ENCODE measurements at regions not wholly inside any gene's neighbourhood (a gene's known extent, or its start where the extent isn't known, plus 50 kb on each side); places are given as distances from the start of the nearest gene placed in this dataset.

DNA sequence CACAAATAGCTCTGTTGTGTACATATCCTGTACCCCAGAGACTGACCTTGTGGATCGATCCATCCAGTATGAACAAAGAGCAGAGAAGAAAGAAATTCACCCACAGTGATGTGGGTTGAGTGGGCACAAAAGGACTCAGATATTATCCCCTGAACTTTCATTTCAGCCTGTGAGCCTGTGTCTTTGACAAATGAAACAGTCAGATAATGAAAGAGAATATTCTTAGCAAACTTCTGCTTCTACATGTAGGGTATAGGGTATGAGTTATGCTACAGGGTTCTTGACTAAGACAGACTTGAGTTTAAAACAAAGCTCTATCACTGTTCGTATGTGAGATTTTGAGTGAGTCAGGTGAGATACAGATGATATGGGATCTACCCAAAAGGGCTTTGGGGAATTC is 359.7 kb downstream of the MAFB start:
- DNase-seq (ENCODE audit: low read depth in 4 of 4, low spot score in 2 of 4), result no peak

DNA sequence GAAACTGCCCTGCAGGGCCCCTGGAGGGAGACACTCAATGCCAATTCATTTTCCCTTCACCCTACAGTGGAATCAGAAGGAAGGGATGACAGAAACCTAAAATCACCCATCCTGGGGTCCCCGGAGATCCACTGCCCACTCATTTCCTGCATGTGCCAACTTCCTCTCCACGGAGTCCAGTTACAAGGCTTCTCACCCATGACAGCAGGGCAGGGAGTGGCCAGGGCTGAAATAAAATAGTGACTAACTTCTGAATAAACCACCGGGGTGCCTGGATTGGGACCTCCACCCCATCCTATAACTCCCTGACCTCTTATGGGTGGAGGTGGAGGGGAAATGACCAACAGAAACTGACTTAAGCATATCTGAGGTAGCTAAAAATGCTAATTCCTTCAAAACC is 362.3 kb downstream of the MAFB start:
- no peak for DNase-seq (ENCODE audit: low read depth in 4 of 4, low spot score in 2 of 4)

DNA sequence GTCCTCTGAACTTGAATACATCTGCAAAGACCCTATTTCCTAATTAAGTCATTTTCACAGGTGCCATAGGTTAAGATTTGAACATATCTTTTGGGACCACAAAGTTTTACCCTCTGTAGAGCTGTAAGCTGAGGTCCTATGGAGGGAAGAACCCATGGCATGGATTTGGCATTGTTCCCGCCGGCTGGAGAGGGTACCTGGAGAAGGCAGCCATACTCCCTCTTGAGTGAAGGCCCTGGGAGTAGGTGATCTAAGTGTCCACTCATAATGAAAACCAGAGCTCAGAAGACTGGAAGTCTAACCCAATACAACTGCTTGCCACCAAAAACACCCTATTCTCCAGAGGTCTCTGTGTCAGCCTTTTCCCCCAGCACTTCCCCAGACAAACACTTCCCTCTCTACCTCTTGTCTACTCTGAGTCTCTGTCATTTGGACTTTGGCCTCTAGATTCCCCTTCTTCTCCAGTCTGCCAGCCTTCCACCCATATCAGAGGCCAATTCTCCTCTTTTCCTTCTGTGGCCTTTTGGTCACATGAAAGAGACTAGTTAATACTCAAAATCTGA is 363.9 kb downstream of the MAFB start:
- DNase-seq (ENCODE audit: low read depth in 4 of 4, low spot score in 2 of 4), result no peak

DNA sequence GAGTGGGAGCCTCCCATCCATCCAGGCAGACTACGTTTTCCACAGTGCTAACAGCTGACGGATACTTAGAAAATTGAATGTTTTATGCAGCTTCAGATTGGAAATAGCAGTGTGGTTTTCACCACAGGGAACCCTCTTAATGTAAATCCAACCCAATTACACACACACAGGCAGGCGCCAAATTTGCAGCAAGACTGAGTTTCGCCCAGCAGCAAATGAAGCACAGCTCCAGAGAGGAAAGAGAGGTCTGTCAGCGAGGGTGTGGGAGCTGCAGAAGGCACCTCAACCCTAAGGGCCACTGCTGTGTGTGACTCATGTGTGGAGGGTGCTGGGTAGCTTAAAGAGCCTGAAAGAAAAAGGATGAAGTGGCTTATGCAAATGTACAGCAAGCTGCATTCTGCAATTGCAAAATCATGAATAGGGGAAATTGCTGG is 365.7 kb downstream of the MAFB start:
- no peak for DNase-seq (ENCODE audit: low read depth in 4 of 4, low spot score in 2 of 4)

DNA sequence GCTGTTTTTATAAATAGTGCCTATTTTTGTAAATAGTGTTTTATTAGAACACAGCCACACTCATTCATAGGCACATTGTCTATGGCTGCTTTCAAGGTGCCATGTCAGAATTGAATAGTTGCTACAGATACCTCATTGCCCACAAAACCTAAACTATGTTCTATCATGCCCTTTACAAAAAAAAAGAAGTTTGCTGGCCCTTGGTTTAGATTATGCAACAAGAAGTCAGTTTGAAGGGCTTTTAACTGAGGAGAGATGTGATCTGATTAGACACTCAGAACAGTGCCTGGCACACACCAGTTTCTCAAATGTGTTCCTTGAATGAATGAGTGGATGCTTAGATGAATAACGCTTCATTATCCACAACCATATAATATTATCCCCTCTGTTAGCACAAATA is 366.1 kb downstream of the MAFB start:
- DNase-seq (ENCODE audit: low read depth in 4 of 4, low spot score in 2 of 4), result no peak

DNA sequence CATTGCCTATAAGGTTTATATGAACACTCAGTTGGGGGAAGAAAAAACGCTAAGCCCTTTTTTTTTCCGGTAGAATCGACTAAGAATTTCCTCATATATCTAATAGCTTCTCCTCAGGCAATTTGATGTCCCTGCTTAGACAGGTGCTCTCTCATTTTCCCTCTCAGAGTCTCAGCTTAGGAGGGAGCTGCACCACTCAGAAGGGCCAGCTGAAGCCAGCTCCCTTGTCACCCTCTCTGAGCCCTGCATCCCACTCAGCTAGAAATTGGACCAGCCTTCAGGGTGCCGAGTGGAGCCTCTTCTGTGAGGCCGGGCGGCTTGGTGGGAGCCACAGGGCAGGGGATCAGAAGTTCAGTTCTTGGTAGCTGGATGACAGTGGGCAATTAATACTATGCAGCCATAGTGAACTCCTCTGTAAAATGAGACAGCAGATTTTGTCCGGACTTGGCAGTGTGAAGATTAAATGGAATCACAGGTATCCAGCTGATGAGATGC is 368.5 kb downstream of the MAFB start:
- DNase-seq (ENCODE audit: low read depth in 4 of 4, low spot score in 2 of 4), result no peak

DNA sequence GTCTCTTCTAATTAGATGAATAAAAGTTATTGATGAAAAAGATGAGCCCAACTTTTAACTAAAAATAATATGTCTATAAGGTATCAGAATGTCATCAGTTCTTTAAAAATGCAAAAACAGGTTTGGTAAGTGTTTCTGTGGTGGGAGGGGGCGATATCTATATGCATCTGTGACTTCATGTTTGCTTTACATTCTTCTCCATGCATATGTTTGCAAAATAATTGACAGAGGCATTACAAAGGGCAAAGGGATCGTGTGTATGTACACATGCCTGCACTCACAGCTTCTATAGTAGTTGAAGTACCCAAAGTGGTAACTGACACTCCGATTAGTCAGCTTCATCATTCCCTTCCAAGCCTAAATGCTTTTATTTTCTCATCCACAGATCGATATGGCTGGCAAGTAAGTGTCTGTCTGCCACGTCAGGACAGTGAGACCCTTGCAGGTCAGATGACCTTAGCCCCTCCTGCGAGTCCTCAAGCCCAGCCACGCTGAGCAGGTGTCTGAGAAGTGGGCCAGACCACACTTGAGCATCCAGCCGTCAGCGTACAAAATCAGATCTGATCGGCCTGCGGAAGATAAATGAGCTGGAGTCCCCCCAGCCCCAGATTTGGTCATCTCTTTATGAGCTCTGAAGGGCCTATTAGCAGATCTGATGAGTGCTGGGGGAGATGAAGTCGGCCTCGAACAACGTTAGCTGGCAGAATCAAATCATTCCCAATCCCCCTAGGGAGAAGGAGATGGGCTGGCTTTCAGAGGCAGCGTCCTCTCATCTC is 369.1 kb downstream of the MAFB start:
- no peak for DNase-seq (ENCODE audit: low read depth in 4 of 4, low spot score in 2 of 4)

DNA sequence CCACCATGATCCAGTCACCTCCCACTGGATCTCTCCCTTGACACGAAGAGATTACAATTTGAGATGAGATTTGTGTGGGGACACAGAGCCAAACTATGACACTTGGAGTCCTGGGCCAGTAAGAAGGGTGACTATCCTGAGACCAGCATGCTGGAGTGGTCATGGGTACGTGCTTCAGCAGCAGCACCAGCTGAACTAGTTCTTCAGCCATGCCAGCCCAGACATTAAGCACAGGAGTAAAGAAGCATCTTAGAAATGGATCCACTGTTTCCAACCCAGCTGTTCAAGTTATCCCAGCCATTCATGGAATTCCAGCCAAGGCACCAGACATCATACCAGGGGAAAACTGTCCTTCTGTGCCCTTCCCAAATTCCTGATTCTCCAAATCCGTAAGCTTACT is 370.0 kb downstream of the MAFB start:
- no peak for DNase-seq (ENCODE audit: low read depth in 4 of 4, low spot score in 2 of 4)

DNA sequence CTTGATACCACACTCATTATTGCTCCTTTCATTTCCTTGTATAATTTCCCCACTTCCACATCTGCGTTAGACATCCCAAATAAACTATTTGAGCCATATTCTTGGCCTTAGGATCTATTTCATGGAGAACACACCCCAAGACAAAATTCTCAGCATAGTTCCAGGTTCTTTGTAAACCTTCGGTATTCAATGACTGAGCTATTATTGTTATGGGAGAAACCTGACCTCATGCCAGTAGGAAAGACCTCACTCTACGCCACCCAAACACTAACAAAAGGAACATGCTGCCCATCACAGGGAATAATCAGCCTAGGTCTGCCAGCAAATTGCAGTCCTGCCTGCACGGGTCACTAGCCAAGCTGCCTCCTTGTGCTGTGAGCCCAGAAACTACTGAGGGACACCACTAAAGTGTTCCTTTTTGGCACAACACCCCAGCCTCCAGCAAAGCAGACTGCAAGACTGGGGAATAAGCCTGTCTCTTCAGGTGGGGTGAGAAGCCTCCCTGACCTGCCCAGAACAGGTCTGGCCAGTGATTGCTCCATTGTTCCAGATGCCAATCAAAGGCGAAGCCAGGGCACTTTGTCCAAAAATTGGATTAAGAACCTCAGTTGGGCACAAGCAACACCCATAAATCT is 371.8 kb downstream of the MAFB start:
- no peak for DNase-seq (ENCODE audit: low read depth in 4 of 4, low spot score in 2 of 4)

DNA sequence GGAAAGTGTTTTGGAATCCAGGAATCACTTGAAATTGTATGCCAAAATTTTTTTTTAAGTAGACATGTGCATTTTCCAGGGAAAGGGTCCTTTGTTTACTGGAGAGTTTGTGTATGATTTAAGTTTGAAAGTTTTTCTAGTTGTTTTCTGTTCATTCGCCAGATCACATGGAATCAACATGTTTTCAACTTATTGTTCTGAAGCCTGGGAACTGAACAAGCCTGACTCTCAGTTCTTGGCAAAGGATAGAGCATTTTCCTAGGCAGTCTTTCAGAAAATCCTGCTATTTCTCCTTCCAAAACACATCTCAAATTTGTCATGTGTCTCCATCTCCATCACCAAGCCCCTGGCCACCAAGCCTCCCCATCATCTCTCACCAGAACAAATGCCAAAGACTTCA is 374.8 kb downstream of the MAFB start:
- no peak for DNase-seq (ENCODE audit: low read depth in 4 of 4, low spot score in 2 of 4)

DNA sequence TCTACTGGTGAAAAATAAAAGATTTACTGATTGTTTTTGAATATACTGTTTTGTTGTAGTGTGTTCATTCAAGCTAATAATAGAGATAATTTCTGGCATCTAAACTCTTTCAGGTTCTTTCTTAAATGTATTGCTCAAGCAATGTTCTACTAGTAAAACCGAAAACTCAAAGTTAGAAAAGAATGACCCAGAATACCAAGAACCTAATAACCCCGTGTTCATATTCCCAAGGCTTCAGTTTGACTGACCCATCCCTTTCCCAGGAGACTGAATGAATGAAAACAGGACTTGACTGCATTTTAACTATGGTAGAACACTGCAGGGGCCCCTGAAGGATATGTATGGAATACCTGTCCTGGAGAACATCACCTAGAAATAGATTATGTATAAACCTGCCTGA is 375.3 kb downstream of the MAFB start:
- no peak for DNase-seq (ENCODE audit: low read depth in 4 of 4, low spot score in 2 of 4)

DNA sequence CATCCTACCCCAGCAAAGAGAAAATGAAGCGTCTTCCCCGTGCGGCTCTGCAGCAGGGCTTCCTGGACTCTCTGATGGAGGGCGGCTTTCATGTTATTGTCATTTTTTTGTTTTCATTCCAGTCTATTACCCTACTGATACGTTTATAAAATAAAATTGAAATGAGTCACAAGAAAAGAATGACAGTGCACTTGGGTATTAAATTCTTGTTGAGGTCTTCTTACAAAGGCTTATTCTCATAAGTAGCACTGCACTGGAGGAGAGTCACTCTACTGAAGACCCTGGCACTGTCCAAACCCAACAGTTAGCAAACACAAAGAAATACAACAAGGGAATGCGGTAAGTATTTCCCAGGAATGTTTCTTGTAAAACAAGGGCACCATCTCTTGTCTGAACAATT is 379.3 kb downstream of the MAFB start:
- no peak for DNase-seq (ENCODE audit: low read depth in 4 of 4, low spot score in 2 of 4)

DNA sequence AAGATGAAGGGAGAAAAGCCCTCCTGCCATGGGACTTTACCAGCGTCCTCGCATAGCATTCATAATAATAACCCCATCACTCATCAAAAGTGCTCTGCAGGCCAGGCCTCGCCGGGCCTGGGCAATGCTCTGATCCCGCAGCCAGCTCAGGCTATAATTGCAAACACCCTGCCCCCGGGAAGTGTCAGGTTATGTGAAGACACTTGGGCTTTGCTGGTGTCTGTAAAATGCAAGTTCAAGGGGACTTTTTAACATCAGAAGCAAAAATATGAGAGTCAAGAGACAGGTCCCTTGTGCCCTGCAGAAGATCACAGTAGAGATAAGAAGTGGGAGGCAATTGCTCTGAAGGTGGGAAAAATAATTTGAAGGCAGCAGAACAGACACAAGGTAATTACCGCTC is 381.0 kb downstream of the MAFB start:
- DNase-seq (ENCODE audit: low read depth in 4 of 4, low spot score in 2 of 4), result no peak

DNA sequence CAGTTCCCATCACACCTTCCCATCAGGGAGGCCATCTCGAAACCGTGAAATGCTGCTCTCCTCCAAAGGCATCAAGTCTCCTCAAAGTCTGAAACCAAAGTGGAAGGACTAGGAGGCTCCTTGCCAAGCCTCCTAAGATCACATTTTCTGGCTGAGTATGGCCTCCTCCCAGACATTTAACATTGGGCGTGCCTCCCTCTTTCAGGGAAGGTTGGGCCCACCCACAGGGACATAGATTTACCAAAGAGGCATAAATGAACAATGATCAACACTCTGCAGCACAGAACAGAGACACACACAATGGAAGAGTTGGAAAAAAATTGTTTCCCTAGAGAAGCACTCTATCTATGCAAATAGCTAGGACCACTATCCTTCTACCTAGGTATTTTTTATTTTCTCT is 381.8 kb downstream of the MAFB start:
- no peak for DNase-seq (ENCODE audit: low read depth in 4 of 4, low spot score in 2 of 4)

DNA sequence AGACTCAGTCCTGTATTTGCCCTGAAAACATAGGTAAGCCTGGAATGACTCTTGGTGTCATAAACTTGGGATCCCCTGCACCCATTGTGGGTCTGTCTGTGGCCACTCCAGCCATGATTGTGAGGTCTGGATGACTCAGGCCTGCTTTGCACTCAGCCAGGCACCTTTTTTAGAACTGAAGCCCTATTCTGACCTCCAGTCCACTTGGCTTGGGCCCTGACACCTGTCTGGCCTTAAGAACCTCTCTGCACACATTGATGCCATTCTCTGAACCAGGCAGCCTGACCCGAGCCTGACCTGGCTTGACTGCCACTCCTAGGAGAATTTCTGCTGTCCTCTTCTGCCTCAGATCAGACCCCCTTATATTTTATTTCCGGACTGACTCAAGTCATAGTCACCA is 383.7 kb downstream of the MAFB start:
- no peak for DNase-seq (ENCODE audit: low read depth in 4 of 4, low spot score in 2 of 4)

DNA sequence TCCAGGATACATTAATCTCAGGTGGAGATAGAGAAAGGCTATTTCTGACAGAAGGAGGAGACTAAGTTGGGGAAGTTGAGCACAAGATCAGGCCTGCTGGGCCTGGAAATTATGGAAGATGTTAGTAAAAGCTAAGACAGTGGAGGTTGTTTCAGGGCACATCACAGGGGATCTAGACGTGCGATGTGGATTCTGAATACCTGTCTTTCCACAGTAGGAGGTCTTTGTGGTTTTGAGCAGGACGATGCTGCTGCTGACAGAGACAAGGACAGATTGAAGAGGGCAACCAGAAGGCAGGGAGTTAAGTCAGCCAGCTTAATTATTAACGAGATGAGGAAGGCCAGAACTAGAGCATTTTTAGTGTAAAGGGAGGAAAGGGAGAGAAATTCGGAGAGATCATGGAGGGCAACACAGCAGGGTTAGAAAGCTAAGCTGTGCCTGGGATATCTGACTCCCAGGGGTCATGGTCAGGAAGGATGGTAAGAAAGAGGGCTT is 384.9 kb downstream of the MAFB start:
- no peak for DNase-seq (ENCODE audit: low read depth in 4 of 4, low spot score in 2 of 4)

DNA sequence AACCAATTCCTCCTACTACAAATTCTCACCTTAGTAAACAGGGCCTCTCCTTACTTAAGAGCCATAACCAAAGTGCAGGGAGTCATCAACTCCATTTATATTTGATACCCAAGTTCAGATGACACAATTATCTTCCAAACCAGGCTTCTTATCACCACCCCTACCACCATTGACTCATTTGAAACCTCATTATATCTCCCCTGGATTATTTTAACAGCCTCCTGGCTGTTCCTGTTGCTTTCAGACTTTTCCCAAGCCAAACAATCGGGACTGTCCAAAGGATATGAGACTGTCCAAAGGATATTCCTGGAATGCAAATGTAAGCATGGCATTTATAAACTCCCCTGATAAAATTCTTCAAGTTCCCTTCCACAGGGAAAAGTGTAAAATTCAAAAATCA is 394.3 kb downstream of the MAFB start:
- no peak for DNase-seq (ENCODE audit: low read depth in 4 of 4, low spot score in 2 of 4)

DNA sequence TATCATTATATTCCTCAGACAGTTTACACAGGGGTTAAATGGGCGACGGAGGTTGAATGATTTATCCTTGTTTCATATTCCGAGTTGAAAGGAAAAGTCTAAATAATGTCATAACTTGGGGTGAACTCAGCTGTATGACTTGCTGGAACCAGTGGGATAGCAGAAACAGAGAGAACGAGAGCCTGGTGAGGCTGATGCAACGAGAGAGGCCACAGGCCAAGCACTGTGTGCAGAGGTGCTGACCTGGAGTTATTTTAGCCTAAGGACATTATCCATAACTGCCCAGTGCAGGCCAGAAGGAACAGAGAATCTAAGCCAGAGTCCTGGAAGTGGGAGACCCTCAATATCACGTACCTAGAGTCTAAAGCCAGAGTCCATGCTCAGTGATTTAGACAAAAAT is 394.9 kb downstream of the MAFB start:
- DNase-seq (ENCODE audit: low read depth in 4 of 4, low spot score in 2 of 4), result no peak

DNA sequence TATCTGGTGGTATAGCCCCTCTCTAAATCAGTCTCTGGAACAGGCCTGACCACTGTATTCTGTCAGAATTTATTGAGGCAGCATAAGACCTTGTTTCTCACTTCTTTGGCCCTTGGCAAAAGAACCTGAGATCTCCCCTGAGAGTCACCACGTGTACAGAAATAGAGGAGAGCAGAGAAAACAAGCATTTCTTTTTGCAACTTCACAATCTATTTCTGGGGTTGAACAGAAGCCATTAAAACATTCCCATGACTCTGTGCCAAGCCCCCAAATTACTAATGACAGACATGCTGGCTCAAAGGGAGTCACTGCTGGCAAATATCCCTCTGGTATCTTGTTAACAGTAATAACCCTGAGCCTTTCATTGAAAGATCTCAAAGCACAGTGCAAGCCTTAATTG is 395.3 kb downstream of the MAFB start:
- DNase-seq (ENCODE audit: low read depth in 4 of 4, low spot score in 2 of 4), result no peak

DNA sequence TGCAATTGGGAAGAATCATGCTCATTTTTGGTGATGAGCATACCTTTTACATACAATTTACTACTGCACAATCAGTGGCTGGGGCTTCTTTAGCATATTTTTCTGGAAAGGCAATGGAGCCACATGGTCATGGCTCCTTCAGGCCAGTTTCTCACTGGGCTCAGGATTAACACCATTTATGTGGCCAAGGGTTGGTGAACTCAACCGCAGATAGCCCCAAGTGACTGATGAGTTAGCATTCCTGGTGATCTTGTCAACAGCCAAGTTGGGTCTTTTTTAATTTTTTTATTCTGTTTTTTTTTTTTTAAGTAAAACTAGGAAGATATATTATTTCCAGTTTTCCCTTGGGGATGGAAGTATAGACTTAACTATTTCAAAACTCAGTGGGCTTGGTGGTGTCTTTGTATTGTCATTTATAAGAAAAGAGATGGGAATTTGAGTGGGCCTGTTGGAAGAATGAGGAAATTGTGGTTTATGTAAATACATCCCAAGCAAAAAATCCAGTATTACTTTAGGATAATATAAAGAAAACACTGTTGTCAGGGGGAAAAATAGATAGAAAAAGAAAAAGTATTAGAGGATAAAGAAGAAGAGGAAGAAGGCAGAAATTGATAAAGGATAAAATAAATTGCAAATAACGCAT is 397.4 kb downstream of the MAFB start:
- no peak for DNase-seq (ENCODE audit: low read depth in 4 of 4, low spot score in 2 of 4)

DNA sequence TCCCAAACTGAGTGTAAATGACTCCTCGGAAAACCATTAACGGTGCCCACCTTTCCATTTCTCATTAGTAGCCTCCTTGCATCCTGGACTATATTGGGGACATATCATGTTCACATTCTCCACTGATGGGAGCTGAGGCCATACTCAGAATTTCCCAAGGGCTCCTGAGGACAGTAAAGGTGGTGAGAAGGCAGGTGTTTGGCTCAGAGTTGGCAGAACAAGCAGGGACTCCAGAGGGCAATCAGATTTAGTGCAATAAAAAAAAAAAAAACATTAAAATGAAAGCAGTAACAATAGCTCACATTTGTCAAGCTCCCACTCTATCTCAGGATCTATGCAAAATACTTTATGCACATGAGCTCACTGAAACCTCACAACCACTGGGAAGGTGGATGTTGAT is 401.4 kb downstream of the MAFB start:
- DNase-seq (ENCODE audit: low read depth in 4 of 4, low spot score in 2 of 4), result no peak

Measured in left renal cortex interstitium (tissue), 4 donors.